GM19239 (cell line): ENCODE measurements at regions not wholly inside any gene's neighbourhood (a gene's known extent, or its start where the extent isn't known, plus 50 kb on each side); places are given as distances from the start of the nearest gene placed in this dataset.

Source experiments
- DNase-seq: peaks from one replicate; pipeline ENCODE4 v3.0.0; 2011; ENCODE audit warnings: low spot score; ENCODE audit not compliant: insufficient read length
- FAIRE-seq: peaks from 2 replicates; lab custom pipeline; 2011; peaks lifted over from hg19 to GRCh38; lab: Jason Lieb, UNC

GRCh38 chr10:129388435-129388834, 78.6 kb upstream of the MGMT start:
- FAIRE-seq: no peak
- no peak for DNase-seq

DNA sequence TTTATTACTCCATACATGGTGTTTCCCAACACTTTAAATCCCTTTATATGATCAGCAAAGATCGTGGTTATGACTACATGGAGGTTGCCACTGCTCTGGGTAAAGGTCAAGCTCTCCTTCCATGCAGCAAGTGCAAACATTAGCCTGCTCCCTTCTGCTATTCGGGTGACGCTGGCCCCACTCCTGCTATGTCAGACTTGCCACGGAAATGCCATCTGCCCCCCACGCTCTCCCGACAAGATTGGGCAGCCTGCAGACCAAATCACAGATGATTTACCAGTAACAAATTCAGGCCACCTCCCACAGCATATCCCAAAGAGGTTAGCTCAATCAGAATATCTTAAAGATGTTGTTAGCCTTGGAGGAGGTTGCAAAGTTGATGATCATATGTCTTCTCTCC, 77.8 kb upstream of the MGMT start:
- no peak for FAIRE-seq
- no peak for DNase-seq

GRCh38 chr10:129390147-129390546, 76.9 kb upstream of the MGMT start:
- no peak for DNase-seq
- no peak for FAIRE-seq

DNA sequence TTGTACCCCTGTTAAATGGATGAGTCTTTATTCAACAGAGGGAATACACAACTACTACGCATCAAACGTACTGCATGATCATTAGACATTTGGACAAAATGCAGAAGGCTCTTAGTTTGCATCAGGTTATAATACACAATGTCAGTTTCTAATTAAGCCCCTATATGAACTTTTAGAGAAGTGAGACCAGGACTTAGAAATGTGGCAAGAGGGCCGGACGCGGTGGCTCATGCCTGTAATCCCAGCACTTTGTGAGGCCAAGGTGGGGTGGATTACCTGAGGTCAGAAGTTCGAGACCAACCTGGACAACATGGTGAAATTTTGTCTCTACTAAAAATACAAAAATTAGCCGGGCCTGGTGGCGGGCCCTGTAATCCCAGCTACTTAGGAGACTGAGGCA, 76.3 kb upstream of the MGMT start:
- FAIRE-seq (no peak), DNase-seq (no peak)

DNA sequence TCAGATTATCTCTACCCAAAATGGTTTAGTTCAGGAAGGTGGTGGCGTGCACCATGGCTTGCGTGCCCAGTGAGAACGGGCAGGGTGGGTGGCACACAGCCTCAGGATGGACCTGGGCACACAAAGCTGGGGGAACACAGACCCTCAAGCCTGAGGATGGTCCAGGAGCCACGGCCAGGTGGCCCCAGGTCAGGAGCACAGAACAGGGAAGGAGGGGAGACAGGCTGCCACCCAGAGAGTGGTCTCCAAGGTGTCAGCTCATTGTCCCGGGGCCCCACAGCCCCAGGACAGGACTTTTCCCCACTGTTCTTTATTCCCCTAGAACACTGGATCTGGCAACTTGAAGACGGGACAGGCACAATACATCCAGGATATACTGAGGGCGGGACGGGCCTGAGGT, 75.6 kb upstream of the MGMT start:
- DNase-seq (no peak), FAIRE-seq (no peak)

- DNase-seq (no peak), FAIRE-seq (no peak)
Measured at GRCh38 chr10:129392855-129393254, 74.2 kb upstream of the MGMT start.

GRCh38 chr10:129393812-129394211, 73.2 kb upstream of the MGMT start:
- FAIRE-seq: no peak
- no peak for DNase-seq

- no peak for DNase-seq
Measured at GRCh38 chr10:129394518-129395328, 72.3 kb upstream of the MGMT start.

GRCh38 chr10:129396021-129396722, 70.9 kb upstream of the MGMT start:
- FAIRE-seq (no peak), DNase-seq (no peak)

More at GRCh38 chr10:129394518-129395328, 72.3 kb upstream of the MGMT start:
- FAIRE-seq: no peak

GRCh38 chr10:129397198-129397974, 69.7 kb upstream of the MGMT start:
- DNase-seq (no peak), FAIRE-seq (no peak)

DNA sequence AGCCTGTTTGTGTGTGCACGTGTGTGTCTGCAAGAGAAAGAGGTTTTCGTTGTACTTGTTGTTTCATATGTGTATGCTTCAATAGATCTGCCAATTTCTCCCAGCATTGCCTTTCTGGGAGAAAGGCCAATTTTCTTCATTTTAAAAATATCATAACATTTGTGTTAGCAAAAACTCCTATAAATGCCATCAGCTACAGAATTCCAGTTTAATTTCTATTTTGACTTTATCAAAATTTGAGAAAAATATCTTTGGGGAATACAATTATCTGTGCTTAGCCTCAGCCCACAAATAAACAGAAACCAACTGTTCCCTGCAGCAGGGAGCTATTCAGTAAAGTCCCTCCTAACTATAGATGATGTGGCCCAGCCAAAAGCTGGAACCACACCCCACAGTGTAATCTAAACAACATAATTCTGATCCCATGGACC, 68.3 kb upstream of the MGMT start:
- DNase-seq (no peak), FAIRE-seq (no peak)

- DNase-seq (no peak), FAIRE-seq (no peak)
Measured at GRCh38 chr10:129400426-129400825, 66.6 kb upstream of the MGMT start.

DNA sequence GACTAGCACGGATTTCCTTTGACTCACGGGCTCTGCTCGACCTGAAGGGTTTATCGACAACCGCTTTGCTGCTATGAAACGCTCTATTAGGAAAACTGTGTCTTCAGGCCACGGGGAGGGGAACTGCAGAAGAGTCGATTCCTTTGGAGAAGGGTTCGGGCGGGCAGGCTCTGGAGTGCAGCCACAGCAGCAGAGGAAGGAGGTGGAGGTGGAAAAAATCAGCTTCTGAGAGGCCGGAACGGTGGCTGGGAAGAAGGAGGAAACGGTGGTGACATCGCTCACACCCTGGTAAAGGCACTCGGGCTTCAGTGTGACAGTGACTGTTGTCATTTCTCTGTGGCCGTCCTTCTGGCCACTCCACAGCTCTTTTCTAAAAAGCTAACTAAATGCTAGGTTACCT, 64.6 kb upstream of the MGMT start:
- no peak for DNase-seq
- no peak for FAIRE-seq

DNA sequence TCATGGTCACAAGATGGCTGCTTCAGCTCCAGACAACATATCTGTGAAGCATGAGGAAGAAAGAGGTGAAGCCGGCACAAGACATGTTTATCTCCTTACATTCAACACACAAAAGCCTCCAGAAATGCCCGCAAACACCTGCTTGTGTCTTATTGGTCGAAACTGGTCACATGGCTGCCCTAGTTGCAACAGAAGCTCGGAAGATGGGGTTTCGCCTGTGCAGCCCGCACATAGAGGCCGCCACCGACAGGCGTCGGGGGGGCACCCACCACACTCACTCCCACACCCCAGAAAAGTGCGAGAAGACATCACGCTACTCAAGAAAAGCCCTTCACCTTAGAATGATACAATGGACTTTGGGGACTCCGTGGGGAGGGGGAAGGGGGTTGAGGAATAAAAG, 63.0 kb upstream of the MGMT start:
- DNase-seq: no peak
- FAIRE-seq: no peak

- no peak for FAIRE-seq
- DNase-seq: no peak
Measured at GRCh38 chr10:129405389-129405788, 61.7 kb upstream of the MGMT start.

DNA sequence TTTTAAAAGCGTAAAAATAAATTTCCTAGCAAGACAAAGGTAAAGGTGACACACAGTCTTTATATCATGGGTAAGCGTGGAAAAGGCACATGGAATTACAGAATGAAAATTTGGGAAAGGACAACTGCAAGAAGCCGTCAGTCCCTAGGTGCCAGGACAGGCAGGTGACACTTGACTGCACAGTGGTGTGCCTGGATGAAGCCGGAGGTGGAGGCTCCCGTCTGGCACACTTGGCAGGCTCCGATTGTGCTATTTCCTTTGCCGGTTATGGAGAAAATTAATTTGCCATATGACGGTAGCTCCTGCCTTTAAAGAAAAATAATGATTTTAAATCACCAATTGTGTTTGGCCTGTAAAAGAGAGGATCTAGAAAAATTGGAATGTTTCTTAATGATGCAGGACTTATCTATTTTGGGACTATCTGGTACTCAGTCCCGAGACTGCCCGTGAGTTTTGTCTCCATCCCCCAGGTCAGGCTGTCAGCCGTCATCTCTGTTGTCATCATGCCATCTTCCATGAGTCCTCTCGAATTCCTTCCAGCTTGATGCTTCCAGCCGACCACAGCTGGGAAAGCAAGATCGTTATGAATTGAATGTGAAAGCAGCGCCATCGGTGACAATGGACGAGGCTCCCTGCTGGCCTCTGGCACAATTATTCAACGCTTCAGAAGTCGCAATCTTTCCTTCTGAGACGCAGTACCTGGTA, 56.2 kb upstream of the MGMT start:
- FAIRE-seq (no peak), DNase-seq (no peak)

GRCh38 chr10:129411393-129411705, 55.7 kb upstream of the MGMT start:
- DNase-seq (no peak), FAIRE-seq (no peak)

DNA sequence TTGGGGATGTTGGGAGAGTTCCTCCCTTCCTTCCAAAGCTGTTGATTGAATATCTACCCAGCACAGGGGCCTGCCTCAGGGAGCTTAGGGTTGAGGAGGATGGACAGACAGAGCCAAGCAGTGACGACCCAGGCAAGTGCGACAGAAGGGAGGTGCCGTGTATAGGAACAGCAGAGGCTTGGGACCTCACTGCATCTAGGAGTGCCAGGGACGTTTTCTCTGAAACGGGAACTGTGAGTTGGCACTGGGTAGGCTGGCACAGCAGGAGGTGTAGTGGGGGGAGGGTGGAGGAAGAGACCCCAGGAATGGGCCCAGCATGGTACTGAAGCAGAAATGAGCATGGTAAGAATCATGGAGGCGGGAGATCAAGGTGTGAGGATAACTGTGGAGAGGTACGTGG, 55.3 kb upstream of the MGMT start:
- no peak for FAIRE-seq

GRCh38 chr10:129413024-129413423, 54.0 kb upstream of the MGMT start:
- no peak for FAIRE-seq
- DNase-seq: no peak

More for the DNA sequence above, 55.3 kb upstream of the MGMT start:
- no peak for DNase-seq
